ENCODE measurements at regions not wholly inside any gene's neighbourhood (a gene's known extent, or its start where the extent isn't known, plus 50 kb on each side); places are given as distances from the start of the nearest gene placed in this dataset.

DNA sequence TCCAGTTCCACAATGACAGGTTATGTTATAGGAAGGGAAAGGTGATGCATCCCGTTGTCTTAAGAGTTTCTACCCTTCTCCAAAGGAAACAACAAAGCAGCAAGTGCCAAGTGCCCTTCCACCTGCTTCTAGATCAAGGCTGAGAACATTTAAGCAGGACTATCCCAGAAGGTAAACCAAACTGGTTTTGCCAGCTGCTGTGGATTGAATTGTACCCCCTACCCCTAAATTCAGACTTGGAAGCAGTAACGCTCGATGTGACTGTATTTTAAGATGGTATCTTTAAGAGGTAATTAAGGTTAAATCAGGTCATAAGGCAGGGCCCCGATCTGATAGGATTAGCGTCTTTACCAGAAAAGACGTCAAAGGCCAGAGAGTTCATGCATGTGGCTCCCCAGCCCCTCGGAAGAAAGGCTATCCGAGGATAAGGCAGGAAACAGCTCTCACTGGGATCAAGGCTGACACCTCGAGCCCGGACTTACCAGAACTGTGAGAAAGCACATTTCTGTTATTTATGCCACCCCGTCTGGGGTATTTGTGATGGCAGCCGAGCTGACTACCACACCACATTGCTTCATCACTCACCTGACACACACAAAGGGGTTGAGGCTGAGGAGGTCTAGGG is 179.1 kb upstream of the RAI14 start:
- no peak overlapping the region for H3K27ac ChIP-seq (ENCODE audit: extremely low read depth, low read depth, low read length)
- ChIA-PET CTCF (ENCODE audit: low intra/inter-chr PET ratio) (no interaction called here), POLR2A (interaction anchor here (0.7 to 1.1 kb wide), 2 partner anchors 9 to 660 kb away, joined by 3 to 4 read pairs; no protein-coding TSS in a partner anchor)
- BruUV-seq (replicated peaks) = no TSS peak
- no peaks in the 10 kb centered on the region for H3K9me1 ChIP-seq (ENCODE audit: control insufficient read depth, insufficient read depth, low read length)
- H3K27me3 ChIP-seq (ENCODE audit: control insufficient read depth in 2 of 2, insufficient read depth in 2 of 2, low read length in 2 of 2) = peaks cover 27 to 46% of the 10 kb centered on the region in 2 experiments
- no peaks in the 10 kb centered on the region for H3K36me3 ChIP-seq (ENCODE audit: control insufficient read depth, insufficient read depth, low read length)
- H3K9me3 ChIP-seq (replicated peaks; ENCODE audit: control insufficient read depth, insufficient read depth, low read depth, low read length) = no peaks in the 10 kb centered on the region
- no peak overlapping the region for H3K4me2 ChIP-seq (ENCODE audit: insufficient read depth, low read length)
- no peaks in the 10 kb centered on the region for H4K20me1 ChIP-seq (replicated peaks; ENCODE audit: control insufficient read depth, insufficient read depth, low read length)
- H2AFZ ChIP-seq (ENCODE audit: low read depth, low read length) = no peak overlapping the region
- H3K79me2 ChIP-seq (ENCODE audit: control insufficient read depth, insufficient read depth, low read length) = no peaks in the 10 kb centered on the region
- FAIRE-seq (no peak), DNase-seq (ENCODE audit: extremely low read depth in 1 of 4, low spot score in 3 of 4) (no peak), ATAC-seq (no peak)
- WGBS (ENCODE audit: insufficient coverage, low coverage, missing lambda C conversion rate) = 2% methylated on average over 12 of the region's 12 CpGs
- in situ Hi-C loops (cut with MboI) = loop anchor here (5.0 to 25.0 kb wide), 3 partner anchors 528 to 1445 kb away; no protein-coding TSS in a partner anchor
- H3K9ac ChIP-seq (ENCODE audit: insufficient read depth in 1 of 2, low read depth in 2 of 2, low read length in 2 of 2) = no peak overlapping the region
- intact Hi-C loops (cut with micrococcal nuclease) = no loop called here
- H3K4me1 ChIP-seq (replicated peaks in 1 of 2; ENCODE audit: control insufficient read depth in 2 of 2, insufficient read depth in 2 of 2, low read length in 2 of 2) = no peaks in the 10 kb centered on the region
- no peak overlapping the region for H3K4me3 ChIP-seq
- TF ChIP-seq ZNF644 (tag; IDR thresholded peaks at IDR 0.05; ENCODE audit: low read depth) (no peak), ZFP91 (CRISPR knock-in tag; IDR thresholded peaks at IDR 0.05) (no peak), PRDM10 (IDR thresholded peaks at IDR 0.05; ENCODE audit: partially characterized antibody) (no peak), HDAC2 (IDR thresholded peaks at IDR 0.05) (no peak), ELF1 (tag; IDR thresholded peaks at IDR 0.05) (no peak), SMARCE1 (IDR thresholded peaks at IDR 0.05) (no peak), ZHX1 (conservative IDR thresholded peaks at IDR 0.05; ENCODE audit: low read length) (no peak), ZBTB2 (IDR thresholded peaks at IDR 0.05) (no peak)
- TF ChIP-seq, protein P1, sequence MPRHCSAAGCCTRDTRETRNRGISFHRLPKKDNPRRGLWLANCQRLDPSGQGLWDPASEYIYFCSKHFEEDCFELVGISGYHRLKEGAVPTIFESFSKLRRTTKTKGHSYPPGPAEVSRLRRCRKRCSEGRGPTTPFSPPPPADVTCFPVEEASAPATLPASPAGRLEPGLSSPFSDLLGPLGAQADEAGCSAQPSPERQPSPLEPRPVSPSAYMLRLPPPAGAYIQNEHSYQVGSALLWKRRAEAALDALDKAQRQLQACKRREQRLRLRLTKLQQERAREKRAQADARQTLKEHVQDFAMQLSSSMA (CRISPR knock-in tag; IDR thresholded peaks at IDR 0.05) = no peak

All from K562 (cell line).